Lower leg skin (tissue), 3 donors: ENCODE measurements at regions not wholly inside any gene's neighbourhood (a gene's known extent, or its start where the extent isn't known, plus 50 kb on each side); places are given as distances from the start of the nearest gene placed in this dataset.

Source experiments
- POLR2A ChIP-seq, 2 donors: fragments of 450-650 bp; IDR thresholded peaks; one replicate each; pipeline ENCODE4 v1.6.1; 2016 to 2017; ENCODE audit warnings: antibody characterized with exemption in 2 of 2, mild to moderate bottlenecking in 1 of 2, moderate library complexity in 1 of 2
- TF ChIP-seq, protein P1 (sequence below), 3 donors: fragments of 450-650 bp; IDR thresholded peaks; one replicate each; pipeline ENCODE4 v1.5.1; 2016; ENCODE audit warnings: antibody characterized with exemption in 3 of 3, mild to moderate bottlenecking in 3 of 3, moderate library complexity in 2 of 3

DNA sequence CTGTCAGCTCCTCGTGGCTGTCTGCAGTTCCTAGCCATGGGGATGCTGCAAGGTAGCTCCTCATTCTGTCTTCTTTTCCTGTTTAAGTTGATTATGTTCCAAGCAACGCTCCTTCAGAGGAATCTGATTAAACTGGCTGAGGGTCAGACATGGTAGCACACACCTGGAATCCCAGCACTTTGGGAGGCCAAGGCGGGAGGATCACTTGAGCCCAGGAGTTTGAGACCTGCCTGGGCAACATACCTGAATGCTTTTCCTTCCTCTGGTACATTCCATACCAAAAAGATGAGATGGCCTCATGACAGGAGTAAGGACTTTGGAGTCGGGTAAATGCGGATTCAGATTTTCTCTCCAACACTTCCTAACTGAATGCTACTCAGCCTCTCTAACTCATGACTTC, 246.8 kb upstream of the JARID2 start:
- TF ChIP-seq POLR2A (IDR thresholded peaks at IDR 0.05) = no peak
- TF ChIP-seq, protein P1, sequence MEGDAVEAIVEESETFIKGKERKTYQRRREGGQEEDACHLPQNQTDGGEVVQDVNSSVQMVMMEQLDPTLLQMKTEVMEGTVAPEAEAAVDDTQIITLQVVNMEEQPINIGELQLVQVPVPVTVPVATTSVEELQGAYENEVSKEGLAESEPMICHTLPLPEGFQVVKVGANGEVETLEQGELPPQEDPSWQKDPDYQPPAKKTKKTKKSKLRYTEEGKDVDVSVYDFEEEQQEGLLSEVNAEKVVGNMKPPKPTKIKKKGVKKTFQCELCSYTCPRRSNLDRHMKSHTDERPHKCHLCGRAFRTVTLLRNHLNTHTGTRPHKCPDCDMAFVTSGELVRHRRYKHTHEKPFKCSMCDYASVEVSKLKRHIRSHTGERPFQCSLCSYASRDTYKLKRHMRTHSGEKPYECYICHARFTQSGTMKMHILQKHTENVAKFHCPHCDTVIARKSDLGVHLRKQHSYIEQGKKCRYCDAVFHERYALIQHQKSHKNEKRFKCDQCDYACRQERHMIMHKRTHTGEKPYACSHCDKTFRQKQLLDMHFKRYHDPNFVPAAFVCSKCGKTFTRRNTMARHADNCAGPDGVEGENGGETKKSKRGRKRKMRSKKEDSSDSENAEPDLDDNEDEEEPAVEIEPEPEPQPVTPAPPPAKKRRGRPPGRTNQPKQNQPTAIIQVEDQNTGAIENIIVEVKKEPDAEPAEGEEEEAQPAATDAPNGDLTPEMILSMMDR (IDR thresholded peaks at IDR 0.05) = no peak
